ENCODE measurements at regions not wholly inside any gene's neighbourhood (a gene's known extent, or its start where the extent isn't known, plus 50 kb on each side); places are given as distances from the start of the nearest gene placed in this dataset.

- no peak for DNase-seq (ENCODE audit: low read depth)
These were observed 1023.6 kb upstream of the RAG2 start for GRCh38 chr11:37621662-37622061.

GRCh38 chr11:37616291-37616690, 1018.3 kb upstream of the RAG2 start:
- no peak for DNase-seq (ENCODE audit: low read depth)

- no peak for DNase-seq (ENCODE audit: low read depth)
These were observed 1015.0 kb upstream of the RAG2 start for GRCh38 chr11:37613031-37613430.

DNA sequence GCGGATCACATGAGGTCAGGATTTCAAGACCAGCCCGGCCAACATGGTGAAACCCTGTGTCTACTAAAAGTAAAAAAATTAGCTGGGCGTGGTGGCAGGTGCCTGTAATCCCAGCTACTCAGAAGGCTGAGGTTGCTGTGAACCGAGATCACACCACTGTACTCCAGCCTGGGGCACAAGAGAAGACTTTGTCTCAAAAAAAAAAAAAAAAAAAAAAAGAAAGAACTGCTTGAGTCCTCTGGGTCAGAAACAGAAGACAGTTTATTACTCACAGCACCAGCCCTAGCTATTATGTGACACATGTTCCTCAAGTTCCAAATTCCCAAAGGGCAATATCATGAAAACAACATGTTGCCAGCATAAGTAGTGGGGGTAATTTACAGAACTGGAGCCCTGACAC, 1014.1 kb upstream of the RAG2 start:
- no peak for DNase-seq (ENCODE audit: low read depth)

DNA sequence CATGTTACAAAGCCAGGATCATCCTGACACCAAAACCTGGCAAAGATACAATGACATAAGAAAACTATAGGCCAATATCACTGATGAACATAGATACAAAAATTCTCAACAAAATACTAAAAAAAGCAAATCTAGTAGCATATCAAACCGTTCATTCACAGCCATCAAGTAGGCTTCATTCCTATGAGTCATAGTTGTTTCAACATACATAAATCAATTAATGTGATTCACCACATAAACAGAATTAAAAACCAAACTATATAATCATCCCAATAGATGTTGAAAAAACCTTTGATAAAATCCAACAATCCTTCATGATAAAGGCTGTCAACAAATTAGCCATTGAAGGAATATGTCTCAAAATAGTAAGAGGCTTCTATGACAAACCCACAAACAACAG, 1007.2 kb upstream of the RAG2 start:
- DNase-seq (ENCODE audit: low read depth) = peak; percentile 20

DNA sequence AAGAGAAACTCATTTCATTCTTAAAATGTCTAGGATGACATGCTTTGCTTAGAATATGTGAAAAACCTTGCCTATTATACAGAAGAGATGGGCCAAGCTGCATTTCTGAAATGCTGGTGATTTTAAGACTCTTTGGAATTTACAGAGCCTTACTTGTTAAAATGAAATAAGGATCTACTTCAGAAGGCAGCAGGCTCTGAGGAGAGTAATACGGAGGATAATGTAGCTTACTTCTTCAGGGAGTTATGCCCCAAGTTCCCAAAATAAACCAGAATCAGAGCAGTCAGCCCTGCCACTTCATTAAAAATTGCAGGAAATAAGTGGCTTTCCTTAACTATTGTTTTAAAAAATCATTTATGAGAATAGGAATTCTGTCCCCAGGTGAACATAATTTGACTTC, 1000.3 kb upstream of the RAG2 start:
- no peak for DNase-seq (ENCODE audit: low read depth)

- DNase-seq (ENCODE audit: low read depth) = no peak
These were observed 999.7 kb upstream of the RAG2 start for GRCh38 chr11:37597776-37598175.

DNA sequence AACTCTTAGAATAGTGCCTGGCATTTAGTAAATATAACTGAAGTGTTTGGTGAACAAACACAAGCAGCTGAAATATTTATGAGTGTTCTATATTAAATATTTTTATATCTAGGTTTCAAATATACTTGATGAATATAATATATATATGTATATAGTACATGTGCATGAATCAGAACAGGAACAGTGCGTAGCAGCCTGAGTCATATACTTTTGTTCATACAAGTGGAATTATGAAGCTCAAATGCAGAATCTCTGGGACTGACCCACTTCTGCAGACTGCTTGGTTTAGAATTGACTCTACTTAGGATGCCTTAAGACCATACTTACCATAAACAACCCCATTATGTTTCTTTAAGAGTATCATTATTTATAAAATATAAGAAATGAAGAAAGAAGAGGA, 997.8 kb upstream of the RAG2 start:
- no peak for DNase-seq (ENCODE audit: low read depth)

DNA sequence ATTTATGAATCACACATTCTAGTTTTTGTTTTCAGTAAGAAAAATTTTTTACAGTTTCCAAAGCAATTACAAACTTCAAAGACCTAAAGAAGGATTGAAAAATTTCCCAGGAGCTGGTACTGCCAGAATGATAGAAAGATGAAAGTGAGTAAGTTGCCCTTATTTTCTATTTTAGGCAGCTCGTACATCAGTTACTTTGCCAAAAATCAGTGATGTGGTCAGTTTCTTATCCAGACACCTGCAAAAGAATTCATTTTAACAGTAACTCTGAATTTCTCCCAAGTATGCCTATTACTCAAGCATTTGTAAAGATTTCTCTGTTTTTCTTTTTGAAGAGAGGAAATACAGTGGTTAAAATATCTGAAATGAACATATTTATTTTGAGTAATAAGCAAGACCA, 976.3 kb upstream of the RAG2 start:
- no peak for DNase-seq (ENCODE audit: low read depth)

DNA sequence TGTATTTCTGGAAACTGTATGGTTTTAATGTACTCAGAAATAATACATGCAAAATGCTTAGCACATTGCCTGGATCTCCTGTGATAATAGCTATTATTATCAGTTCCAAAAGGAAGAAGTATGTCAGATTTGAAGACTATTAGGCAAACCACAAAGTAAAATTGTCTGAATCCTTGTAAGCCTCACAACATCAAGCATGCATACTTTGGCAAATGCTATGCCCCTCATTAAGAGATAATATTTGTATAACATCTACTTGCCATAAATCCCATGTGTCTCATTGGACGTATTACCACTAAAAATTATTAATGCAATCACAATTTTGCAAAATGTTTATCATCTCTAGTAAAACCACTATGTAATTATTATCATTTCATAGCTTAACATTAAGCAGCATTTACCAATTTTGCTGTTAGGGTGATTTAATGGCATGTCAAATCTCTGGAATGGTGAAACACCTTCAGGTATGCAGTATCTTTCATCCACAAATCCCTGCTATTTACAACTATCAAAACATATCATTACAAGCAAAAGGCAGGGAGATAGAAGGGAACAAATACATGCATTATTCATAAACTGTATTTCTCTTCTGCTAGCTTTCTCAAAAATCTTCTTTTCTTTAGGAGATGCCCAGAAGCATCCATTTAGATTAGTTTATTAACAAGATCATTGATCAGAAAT, 974.6 kb upstream of the RAG2 start:
- DNase-seq (ENCODE audit: low read depth) = no peak

DNA sequence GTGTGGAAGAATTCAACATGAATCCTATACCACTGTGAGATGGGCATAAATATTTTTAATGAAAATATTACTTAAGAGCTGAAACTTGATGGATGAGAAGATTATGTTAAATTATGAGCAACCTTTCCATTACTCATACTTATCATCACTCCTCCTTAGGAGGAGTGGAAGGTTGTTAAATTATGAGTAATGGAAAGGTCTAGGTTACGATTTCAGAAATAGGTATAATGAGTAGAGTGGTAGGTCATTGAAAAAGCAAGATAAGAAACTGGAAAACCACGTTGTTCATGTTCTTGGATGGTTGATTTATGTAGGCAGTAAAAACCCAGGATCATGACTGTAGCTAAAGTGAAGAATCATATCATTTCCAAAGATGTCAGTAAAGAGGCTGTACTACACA, 973.2 kb upstream of the RAG2 start:
- no peak for DNase-seq (ENCODE audit: low read depth)

DNA sequence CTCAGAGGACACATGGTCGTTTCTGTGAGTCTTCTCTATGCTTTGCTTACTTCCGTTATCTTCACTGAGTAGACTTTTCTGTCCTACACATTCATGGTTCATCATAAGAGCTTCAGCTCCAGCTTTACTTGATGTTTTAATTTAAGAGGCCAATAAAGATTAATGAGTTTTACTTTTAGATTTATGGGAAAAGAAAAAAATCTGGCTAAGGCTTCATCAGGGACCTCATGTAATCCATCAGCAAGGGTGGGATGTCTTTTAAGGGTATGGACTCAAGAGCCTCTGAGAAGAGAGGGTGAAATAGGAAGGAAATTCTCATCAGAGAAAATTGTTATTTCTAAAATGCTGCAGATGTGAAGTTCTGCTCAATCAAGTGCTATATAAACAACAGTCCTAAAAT, 963.0 kb upstream of the RAG2 start:
- DNase-seq (ENCODE audit: low read depth) = no peak

GRCh38 chr11:37560346-37560745, 962.3 kb upstream of the RAG2 start:
- no peak for DNase-seq (ENCODE audit: low read depth)

DNA sequence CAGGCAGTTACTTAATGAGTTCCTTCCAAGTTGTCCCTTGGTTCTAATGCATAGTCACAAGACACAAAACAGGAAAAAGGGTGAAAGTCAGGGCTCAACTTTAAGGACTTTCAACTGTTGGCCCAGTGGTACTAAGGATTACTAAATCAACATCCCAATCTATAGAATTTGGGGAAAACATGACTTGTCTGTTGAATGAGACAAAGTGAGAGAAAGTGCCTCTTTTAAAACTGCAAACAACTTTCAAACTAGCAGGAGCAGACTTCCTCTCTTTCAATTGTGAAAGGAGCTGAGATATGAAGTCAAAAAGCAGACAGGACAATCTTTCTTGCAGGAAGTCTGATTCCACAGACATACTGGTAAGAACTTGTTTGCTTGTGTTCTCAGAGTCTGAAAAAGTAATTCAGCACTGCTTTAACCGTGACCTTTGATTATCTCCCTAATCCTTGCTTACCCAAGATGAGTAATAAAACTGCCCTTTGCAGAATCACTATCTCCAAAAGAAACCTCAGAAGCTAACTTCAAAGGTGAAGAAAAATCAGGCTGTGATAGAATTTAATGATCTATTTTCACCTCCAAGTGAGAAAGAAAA, 960.7 kb upstream of the RAG2 start:
- no peak for DNase-seq (ENCODE audit: low read depth)

- DNase-seq (ENCODE audit: low read depth) = no peak
These were observed 960.0 kb upstream of the RAG2 start for GRCh38 chr11:37557990-37558389.

DNA sequence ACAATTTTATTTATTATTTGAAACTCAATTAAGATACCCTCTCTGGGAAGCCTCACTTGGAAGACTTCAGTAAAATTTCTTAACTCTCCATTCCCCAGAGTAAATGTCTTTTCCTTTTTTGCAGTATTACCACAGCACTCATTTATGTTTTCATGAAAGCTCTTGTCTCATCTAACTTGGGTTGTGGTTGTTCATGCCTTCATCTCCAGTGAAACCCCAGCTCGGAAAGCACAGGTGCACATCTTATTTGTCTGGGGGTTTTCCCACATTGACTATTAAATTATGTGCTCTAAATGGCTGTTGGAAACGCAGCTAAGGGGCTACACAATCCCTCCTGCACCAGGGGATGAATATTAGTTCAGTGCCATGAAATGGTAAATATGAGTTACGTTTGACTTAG, 954.2 kb upstream of the RAG2 start:
- no peak for DNase-seq (ENCODE audit: low read depth)

DNA sequence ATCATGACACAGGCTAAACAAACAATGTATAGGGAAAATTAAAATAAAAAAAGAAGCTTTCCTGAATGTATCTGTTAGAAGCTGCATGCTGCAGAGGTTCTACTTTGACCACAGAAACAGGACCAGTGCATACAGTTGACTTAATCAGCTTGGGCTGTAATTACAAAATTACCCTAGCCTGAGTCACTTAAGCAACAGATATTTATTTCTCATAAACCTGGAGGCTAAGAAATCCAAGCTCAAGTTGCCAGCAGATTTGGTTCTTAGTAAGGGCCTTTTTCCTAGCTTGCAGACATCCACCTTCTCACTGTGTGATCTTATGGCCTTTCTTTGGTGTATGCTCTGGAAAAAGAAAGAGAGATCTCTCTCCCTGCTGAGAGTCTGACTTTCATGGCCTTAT, 946.5 kb upstream of the RAG2 start:
- no peak for DNase-seq (ENCODE audit: low read depth)

DNA sequence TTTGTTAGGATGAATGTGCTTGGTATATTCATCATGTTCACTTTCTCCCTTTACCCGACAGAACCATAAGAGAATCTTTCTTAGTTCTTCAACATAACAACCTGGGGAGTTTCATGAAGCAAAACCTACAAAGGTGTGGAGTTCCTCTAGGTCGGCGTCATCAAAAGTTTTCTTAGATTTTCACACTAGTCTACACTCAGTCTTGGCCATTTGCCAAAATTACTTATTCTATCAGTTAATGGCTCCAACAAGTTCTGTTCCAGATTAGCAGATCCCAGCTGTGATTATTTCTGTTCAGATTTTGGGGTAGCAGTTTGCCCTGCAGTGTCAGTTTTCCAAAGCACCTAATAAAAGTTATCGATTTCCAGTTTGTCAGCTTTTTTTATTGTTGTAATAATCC, 935.8 kb upstream of the RAG2 start:
- DNase-seq (ENCODE audit: low read depth) = no peak

DNA sequence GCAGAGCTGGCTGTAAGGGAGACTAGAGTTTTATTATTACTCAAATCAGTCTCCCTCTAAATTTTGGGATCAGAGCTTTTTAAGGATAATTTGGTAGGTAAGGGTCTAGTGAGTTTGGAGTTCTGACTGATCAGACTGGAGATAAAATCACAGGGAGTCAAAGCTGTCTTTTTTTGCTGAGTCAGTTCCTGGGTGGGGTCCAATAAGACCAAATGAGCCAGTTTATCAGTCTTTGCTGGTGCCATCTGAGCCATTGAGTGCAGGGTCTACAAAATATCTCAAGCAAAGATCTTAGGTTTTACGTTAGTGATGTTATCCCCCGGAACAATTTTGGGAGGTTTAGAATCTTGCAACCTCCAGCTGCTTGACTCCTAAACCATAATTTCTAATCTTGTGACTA, 935.1 kb upstream of the RAG2 start:
- DNase-seq (ENCODE audit: low read depth) = no peak

- no peak for DNase-seq (ENCODE audit: low read depth)
These were observed 934.2 kb upstream of the RAG2 start for GRCh38 chr11:37532271-37532670.

DNA sequence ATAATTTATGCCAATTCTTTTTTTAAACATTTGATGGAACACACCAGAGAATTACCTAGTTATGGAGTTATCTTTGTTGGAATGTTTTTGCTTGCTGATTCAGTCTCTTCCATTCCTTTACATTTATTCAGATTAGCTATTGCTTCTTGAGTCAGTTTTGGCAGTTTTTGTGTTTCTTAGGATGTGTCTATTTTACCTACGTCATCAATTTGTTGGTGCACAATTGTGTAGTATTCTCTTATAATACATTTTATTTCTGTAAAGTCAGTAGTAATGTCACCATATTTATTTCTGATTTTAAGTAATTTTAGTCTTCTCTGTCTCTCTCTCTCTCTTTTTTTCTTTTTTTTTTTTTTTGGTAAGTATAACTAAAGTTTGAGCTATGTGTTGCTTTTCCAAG, 929.5 kb upstream of the RAG2 start:
- DNase-seq (ENCODE audit: low read depth) = no peak

DNA sequence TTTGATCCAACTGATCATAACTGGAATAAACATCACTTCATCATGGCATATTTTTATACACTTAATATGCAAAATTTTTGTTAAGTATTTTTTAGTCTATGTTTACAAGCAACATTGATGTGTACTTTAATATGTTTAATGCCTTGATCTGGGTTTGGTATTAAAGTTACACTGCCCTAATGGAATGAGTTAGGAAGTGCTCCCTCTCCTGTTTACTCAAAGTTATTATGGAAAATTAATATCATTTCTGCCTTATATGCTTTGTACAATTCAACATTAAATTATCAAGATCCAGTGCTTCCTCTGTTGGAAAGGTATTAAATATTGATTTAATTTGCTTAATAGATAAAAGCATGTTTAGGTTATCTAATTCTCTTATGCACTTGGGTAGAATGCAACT, 927.3 kb upstream of the RAG2 start:
- DNase-seq (ENCODE audit: low read depth) = no peak

- DNase-seq (ENCODE audit: low read depth) = no peak
These were observed 921.7 kb upstream of the RAG2 start for GRCh38 chr11:37519781-37520180.

- no peak for DNase-seq (ENCODE audit: low read depth)
These were observed 914.2 kb upstream of the RAG2 start for GRCh38 chr11:37512156-37512780.
